Suprapubic skin (tissue), 4 donors: ENCODE measurements at regions not wholly inside any gene's neighbourhood (a gene's known extent, or its start where the extent isn't known, plus 50 kb on each side); places are given as distances from the start of the nearest gene placed in this dataset.

Source experiments
- CTCF ChIP-seq, 2 donors: fragments of 200-600 bp in 1 of 2; fragments of 450-650 bp in 1 of 2; sonication (generic) in 1 of 2; IDR thresholded peaks; one replicate each; pipeline ENCODE4 v1.5.1; 2016 to 2019; ENCODE audit warnings: antibody characterized with exemption in 2 of 2, mild to moderate bottlenecking in 1 of 2, moderate library complexity in 1 of 2
- POLR2A ChIP-seq, 2 donors: fragments of 450-650 bp; IDR thresholded peaks; one replicate each; pipeline ENCODE4 v1.6.1; 2017; ENCODE audit warnings: antibody characterized with exemption in 2 of 2, mild to moderate bottlenecking in 2 of 2, moderate library complexity in 2 of 2
- POLR2AphosphoS5 ChIP-seq, 3 donors: sonication (generic); formaldehyde crosslinking; IDR thresholded peaks; one replicate each; pipeline ENCODE4 v1.6.1; 2017; ENCODE audit warnings: antibody characterized with exemption in 3 of 3

GRCh38 chr12:39176356-39176755 is 266.6 kb downstream of the KIF21A start:
- TF ChIP-seq CTCF (IDR thresholded peaks at IDR 0.05) (no peak), POLR2A (IDR thresholded peaks at IDR 0.05) (no peak), POLR2AphosphoS5 (IDR thresholded peaks at IDR 0.05) (no peak)
